T-helper 2 cell treated with Interferon-gamma antibody and Interleukin-4, amounts not matched to agents 100 ng/mL and 5 ng/mL, for 36 hours (primary cell): ENCODE measurements at regions not wholly inside any gene's neighbourhood (a gene's known extent, or its start where the extent isn't known, plus 50 kb on each side); places are given as distances from the start of the nearest gene placed in this dataset.

Experiments used
- intact Hi-C: fragments of 100-400 bp; cut with micrococcal nuclease; formaldehyde crosslinking; loops from one replicate; pipeline ENCODE4 v1.15.1; 2023

DNA sequence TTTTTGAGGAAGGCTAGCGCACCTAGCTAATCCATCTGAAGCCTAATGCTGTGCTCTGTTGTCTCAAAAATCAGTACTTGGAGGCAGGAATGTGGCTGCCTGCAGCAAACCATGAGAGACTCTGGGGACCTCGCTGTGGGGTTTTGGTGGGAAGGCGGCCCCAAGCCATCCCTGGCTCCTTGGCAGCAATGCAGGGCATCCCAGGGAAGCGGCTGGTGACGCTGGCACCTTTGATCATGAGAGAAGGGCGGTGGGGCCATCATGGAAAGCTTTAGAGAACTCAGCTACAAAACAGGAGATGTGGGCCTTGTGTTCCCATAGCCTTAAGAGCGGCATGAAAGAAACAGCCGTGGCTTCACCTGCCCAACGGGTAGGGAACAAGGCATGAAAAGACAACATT is 101.1 kb upstream of the SFSWAP start:
- intact Hi-C loops, result no loop called here

GRCh38 chr12:131610181-131610580 is 100.7 kb upstream of the SFSWAP start:
- intact Hi-C loops, result no loop called here

GRCh38 chr12:131610891-131611290 is 100.0 kb upstream of the SFSWAP start:
- intact Hi-C loops, result no loop called here

DNA sequence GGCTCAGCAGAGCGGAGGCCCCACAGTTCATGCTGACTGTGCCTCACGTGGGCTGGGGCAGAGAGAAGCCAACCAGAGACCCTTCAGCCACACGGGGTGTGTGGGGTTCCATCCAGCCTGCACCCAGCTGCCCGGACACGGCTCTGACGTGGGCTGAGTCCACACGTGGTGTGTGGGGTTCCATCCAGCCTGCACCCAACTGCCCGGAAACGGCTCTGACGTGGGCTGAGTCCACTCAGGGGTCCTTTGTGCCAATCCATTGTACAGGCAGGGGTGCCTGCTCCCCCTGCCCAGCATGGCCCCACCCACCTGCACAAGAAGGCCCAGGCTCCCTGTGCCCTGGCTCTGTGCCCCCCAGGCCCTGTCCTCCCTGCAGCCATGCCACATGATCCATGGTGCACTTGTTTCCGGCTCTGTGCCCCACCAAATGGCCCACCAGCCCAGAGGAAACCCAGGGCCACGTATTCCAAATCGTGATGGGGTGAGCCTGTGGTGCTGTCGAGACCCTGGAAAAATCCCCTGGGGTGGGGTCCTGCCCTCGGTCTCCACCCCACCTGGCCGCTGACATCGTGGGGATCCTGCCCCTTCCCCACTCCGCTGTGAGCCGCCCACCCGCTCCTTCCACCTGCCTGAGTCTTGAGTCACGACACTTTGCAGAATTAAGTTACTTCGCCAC is 99.3 kb upstream of the SFSWAP start:
- intact Hi-C loops, result no loop called here

- intact Hi-C loops, result no loop called here
Measured at GRCh38 chr12:131612092-131612755, 98.7 kb upstream of the SFSWAP start.

DNA sequence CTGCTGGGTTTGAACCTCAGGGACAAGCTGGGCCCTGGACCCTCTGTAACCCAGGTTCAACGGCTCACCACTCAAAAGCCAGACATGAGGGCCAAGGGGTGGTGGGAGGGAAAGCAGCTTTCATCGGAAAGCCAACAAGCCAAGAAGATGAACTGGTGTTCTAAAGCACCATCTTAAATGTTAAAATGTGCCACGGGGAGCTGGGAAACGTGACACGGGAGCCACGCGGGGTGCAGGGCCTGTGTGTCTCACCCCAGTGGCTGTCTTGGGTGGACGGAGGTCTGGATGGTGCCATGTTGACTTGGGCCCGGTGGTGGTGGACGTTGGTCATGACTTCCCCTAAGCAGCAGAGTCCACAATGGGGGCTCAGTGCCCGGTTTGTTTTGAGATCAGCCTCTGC is 97.7 kb upstream of the SFSWAP start:
- intact Hi-C loops, result no loop called here

DNA sequence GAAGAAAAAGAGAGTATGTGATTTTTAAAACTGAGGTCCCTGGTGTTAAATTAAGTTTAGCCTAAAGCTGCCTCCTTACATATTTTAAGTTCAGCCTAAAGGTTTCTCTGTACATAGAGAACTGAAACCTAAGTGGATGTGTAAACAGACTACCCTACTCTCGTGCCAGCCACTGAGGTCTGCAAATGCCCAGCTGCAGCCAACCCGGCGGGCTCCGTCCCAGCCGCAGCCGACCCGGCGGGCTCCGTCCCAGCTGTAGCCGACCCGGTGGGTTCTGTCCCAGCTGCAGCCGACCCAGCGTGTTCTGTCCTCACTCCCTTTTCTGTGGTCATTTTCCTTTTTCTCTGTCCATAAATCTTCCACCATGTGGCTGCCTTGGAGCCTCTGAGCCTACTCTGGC is 97.2 kb upstream of the SFSWAP start:
- intact Hi-C loops, result no loop called here

GRCh38 chr12:131615326-131616042 is 95.4 kb upstream of the SFSWAP start:
- intact Hi-C loops, result no loop called here

DNA sequence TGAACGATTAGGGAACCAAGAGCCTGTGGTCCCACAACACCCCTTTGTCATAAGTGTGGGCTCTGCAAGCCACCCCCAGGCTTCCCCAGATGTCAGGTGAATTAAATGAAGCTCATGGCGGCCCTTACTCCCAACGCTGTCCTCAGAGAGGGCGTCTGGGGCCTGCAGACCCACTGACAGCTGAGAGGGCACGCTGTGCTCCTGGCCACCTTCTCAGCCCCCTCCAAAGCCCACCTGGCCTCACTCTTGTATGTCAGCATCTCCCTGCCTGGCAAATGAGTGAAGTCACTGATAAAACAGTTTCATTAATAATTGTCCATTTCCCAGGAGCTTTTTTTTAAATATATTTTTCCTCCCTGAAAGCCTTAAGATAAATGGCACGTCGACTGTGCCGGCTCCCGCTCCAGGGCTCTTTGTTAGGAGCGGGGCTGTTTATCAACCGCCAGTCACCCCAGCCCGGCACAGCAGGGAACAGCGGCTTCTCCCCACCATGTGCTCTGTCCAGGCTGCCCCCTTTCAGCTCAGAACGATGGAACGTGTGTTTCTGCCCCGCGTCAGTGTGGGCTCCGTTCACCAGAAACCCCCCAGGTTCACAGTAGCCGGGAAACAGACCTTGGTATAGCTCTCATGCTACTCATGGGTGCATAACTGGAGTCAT is 94.7 kb upstream of the SFSWAP start:
- intact Hi-C loops, result no loop called here

DNA sequence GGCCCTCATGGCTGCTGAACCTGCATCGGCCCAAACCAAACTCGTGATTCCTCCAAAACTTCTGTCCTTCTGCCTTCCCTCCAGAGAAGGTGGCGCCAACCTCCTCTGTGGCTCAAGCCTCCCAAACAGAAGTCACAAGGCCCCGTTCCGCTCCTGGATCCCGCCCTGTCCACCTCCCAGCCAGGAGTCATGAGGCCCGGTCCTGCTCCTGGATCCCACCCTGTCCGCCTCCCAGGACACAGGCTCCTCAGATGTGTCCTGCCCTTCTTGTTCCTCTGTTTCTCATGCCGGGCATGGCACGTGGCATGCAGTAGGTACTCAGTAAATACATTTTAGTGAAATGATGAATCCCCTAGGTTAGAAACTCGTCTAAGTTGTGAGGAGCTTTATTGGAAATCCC is 94.2 kb upstream of the SFSWAP start:
- intact Hi-C loops, result no loop called here

DNA sequence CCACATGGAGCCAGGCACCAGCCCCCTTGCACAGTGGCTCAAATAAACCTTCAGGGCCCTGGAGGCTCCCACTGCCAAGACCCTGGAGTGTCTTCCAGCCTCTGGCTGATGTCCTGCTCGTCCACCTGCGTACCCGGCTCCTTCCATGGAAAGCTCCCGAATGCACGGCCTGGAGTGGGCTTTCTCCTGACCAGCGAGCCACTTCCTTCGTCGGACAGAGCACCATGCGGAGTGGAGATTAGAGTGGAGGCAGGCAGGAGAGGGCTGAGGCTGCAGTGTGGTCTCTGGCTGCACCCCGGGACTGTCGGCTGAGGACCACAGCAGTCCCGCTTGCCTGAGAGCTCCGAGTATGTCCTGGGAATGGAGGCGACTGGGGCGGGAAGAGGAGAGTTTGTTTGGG is 93.7 kb upstream of the SFSWAP start:
- intact Hi-C loops, result no loop called here

DNA sequence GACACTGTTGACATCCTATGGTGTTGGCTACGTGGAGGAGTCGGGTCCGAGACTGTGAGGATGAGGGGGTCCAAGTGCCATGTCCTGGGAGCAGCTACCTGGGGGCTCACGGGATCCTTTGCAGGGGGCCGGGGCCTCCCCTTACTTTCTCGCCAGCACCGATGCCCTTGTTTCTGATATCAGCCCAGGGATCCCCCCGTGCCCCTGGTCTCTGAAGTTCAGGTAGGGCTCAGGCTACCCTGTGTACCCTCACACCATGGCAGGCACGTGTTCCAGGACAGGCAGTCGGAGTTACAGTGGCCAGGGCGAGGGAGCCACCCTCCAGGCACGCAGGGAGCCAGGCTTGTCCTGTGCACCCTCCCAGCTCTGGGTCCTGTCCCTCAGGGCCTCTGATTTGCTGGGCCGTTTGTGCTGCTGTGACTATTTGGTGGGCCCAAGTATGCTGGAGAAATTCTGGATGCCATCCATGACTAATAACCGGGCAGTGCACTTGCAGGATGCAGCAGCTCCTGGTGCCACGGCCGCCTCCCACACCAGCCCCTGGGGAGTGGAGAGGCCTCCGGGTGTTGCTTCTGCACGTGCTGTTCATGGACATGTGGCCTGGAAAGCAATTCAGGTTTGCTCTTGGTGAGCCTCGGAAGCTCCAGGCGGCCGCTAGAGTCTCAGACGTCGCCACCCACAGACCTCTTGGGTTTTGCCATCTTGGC is 93.1 kb upstream of the SFSWAP start:
- intact Hi-C loops, result no loop called here

- intact Hi-C loops, result no loop called here
Measured at GRCh38 chr12:131618303-131618658, 92.6 kb upstream of the SFSWAP start.

- intact Hi-C loops, result no loop called here
Measured at GRCh38 chr12:131618701-131619100, 92.2 kb upstream of the SFSWAP start.

GRCh38 chr12:131619106-131619642 is 91.7 kb upstream of the SFSWAP start:
- intact Hi-C loops, result no loop called here

GRCh38 chr12:131619736-131620506 is 91.0 kb upstream of the SFSWAP start:
- intact Hi-C loops, result no loop called here

- intact Hi-C loops, result no loop called here
Measured at GRCh38 chr12:131620520-131620919, 90.4 kb upstream of the SFSWAP start.

DNA sequence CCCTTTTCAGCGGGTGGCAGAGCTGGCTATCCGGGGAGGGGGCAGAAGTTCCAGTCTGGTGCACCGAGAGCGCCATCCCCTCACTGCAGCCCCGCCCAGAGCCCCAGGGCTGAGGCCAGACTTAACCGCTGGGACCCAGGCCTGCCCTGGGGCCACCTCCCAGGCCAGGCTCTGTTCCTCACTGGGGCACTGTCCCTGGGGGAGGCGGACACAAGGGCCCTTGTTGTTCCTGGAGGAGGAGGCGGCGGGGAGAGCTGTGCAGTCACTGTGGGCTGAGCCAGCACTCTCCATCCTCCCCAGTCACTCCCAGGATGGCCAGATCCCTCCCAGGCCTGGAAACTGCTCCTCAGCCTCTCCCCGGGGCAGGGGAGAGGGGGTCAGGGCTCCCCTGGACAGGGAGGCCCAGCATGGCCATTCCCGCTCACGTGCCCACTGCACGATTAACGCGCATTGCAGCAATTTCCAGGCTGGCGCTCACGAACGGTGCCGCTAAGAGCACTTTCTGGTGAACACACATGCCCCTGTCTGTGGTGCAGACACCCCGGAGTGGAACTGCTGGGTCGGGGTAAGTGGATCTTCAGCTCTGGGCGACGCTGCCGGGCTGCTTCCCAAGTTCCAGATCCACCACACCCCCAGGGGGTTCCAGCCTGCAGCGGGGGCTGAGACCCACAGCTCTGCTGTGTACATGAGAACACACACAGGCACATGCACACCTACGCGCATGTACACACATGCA is 89.8 kb upstream of the SFSWAP start:
- intact Hi-C loops, result no loop called here

DNA sequence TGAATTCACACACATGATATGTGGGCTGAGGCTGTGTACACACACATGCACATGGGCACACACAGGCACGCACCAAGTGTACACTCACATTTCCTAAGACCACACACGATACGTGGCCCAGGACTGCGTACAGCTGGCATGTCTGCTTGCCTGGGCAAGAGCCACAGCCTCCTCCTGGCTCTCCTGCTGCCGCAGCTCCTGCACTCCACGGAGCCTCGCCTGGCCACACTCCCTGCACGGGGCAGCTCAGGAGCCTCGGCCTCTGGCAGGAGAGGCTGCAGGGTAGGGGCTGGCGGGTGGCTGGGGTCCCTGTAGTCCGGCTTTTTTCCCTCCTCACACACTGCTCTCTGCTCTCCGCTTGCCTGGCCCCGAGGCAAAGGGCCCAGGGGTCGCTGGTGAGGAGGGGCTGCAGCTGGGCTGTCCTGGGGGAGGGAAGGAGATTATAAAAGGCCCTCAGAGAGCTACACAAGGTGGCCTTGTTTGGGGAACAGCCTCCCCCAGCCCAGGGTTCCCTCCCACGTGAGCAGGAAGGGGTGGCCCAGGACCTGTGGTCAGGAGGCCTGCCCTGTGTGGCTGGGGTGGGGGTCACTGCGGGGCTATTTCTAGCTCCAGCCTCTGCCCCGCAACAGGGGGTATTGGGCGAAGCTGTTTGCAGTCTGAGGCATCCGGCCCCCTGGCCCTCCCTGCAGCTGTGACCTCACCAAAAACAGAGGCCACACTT is 89.0 kb upstream of the SFSWAP start:
- intact Hi-C loops, result no loop called here
